Brain microvascular endothelial cell (primary cell): ENCODE measurements at regions not wholly inside any gene's neighbourhood (a gene's known extent, or its start where the extent isn't known, plus 50 kb on each side); places are given as distances from the start of the nearest gene placed in this dataset.

Source experiments
- DNase-seq: peaks from one replicate; pipeline ENCODE4 v3.0.0-alpha.2; 2020
- H3K27ac ChIP-seq: fragments of 250-450 bp; sonication (Bioruptor Pico); 2 replicates; pipeline ENCODE4 v1.5.1; 2020; ENCODE audit warnings: mild to moderate bottlenecking, moderate library complexity
- H3K27me3 ChIP-seq: fragments of 250-450 bp; sonication (Bioruptor Pico); replicated peaks from 2 replicates; pipeline ENCODE4 v1.5.1; 2020; ENCODE audit warnings: mild to moderate bottlenecking
- H3K36me3 ChIP-seq: fragments of 250-450 bp; sonication (Bioruptor Pico); replicated peaks from 2 replicates; pipeline ENCODE4 v1.5.1; 2020; ENCODE audit warnings: mild to moderate bottlenecking
- H3K4me3 ChIP-seq: 2 replicates; pipeline ENCODE4 v1.5.1; 2011; ENCODE audit warnings: low read depth, mild to moderate bottlenecking, control low read depth, low read length, moderate library complexity
- in situ Hi-C: cut with HindIII; loops from 2 replicates; pipeline ENCODE4 v1.10.0; 2017; ENCODE audit warnings: low sequenced_read_pairs, low pct_ligation_motif_present
- TF ChIP-seq, protein P1 (sequence below): IDR thresholded peaks from 2 replicates; pipeline ENCODE4 v1.5.1; 2011; ENCODE audit warnings: low read depth, mild to moderate bottlenecking, moderate library complexity, low read length, control low read depth, inconsistent platforms; ENCODE audit errors: missing control alignments

DNA sequence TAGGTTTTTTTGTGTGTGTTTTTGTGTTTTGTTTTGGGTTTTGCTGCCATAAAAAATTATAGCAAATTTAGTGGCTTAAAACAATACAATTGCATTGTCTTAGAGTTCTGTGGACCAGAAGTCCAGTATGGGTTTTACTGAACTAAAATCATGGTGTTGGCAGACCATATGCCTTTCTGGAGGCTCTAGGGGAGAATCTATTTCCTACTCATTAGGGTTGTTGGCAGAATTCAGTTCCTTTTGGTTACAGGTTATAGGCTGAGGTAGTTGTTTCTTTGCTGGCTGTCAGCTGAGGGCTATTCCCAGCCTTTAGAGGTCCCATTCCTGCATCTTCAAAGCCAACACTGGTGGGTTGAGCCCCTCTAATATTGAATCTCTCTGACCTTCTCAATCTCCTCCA, 181.3 kb downstream of the IBTK start:
- TF ChIP-seq, protein P1, sequence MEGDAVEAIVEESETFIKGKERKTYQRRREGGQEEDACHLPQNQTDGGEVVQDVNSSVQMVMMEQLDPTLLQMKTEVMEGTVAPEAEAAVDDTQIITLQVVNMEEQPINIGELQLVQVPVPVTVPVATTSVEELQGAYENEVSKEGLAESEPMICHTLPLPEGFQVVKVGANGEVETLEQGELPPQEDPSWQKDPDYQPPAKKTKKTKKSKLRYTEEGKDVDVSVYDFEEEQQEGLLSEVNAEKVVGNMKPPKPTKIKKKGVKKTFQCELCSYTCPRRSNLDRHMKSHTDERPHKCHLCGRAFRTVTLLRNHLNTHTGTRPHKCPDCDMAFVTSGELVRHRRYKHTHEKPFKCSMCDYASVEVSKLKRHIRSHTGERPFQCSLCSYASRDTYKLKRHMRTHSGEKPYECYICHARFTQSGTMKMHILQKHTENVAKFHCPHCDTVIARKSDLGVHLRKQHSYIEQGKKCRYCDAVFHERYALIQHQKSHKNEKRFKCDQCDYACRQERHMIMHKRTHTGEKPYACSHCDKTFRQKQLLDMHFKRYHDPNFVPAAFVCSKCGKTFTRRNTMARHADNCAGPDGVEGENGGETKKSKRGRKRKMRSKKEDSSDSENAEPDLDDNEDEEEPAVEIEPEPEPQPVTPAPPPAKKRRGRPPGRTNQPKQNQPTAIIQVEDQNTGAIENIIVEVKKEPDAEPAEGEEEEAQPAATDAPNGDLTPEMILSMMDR: no peak
- no peaks in the 10 kb centered on the region for H3K27me3 ChIP-seq

GRCh38 chr6:82063574-82063973, 184.0 kb downstream of the IBTK start:
- in situ Hi-C loops: no loop called here
- DNase-seq: no peak
- no peaks in the 10 kb centered on the region for H3K36me3 ChIP-seq
- TF ChIP-seq, protein P1: no peak
- H3K27ac ChIP-seq: no peak overlapping the region
- H3K4me3 ChIP-seq: no peak overlapping the region
- no peaks in the 10 kb centered on the region for H3K27me3 ChIP-seq

More for the DNA sequence above, 181.3 kb downstream of the IBTK start:
- H3K36me3 ChIP-seq: no peaks in the 10 kb centered on the region
- no peak overlapping the region for H3K4me3 ChIP-seq
- H3K27ac ChIP-seq: no peak overlapping the region
- in situ Hi-C loops: no loop called here
- no peak for DNase-seq

GRCh38 chr6:82062219-82062618, 185.3 kb downstream of the IBTK start:
- H3K27me3 ChIP-seq: no peaks in the 10 kb centered on the region
- TF ChIP-seq, protein P1: no peak
- in situ Hi-C loops: no loop called here
- H3K36me3 ChIP-seq: no peaks in the 10 kb centered on the region
- no peak overlapping the region for H3K27ac ChIP-seq
- no peak overlapping the region for H3K4me3 ChIP-seq
- no peak for DNase-seq

DNA sequence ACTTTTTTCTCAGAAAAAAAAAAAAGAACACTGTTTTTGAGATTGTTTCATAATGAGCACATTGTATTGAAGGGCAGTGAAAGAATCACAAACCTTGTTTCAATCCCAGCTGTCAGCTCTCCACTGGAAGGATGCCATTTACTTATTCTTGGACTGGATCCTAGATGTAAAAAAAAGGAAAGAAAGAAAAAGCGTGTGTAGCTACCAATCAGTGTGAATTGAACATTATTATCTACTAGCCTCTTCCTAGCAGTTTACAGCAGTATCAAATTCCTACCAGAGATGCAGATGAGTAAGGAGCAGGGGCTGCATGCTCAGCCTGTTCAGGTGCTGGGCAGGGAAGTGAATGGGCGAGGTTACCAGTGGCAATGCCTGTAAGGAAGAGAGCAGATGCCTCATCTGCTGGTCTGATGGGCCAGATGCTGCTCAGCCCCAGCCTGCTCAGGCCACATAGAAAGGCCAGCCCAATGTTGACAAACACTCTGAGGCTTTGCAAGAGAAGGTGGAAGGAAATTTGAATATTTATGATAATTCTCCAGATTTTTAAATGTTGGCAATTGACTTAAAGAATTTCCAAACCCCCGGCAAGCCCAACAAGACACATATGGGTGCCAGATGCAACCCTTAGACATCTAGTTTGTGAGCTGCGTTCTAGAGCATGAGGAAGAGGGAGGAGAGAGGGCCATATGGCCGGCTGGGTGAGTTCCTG, 189.5 kb downstream of the IBTK start:
- peak; percentile 32 for DNase-seq
- H3K27me3 ChIP-seq: no peaks in the 10 kb centered on the region
- no peak overlapping the region for H3K27ac ChIP-seq
- no peak overlapping the region for H3K4me3 ChIP-seq
- in situ Hi-C loops: no loop called here
- TF ChIP-seq, protein P1: no peak
- no peaks in the 10 kb centered on the region for H3K36me3 ChIP-seq

DNA sequence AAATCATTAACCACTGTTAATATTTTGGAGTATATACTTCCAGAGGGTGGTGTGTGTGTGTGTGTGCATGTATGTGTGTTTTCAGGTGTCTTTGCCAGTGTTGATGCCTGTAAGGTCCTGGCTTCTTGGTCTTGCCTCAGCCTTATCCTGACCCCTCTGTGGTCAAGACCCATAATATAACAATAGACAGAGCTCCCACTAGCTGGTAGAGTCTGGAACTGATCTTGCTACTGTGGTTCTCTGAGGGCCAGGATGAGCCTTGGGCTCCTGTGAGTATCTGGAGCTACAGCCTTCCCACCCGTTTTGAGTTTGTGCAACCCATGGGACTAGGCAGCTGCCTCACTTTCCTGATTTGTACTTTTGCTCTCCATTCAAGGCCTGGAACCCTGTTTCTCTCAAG, 191.0 kb downstream of the IBTK start:
- H3K4me3 ChIP-seq: no peak overlapping the region
- no peaks in the 10 kb centered on the region for H3K27me3 ChIP-seq
- H3K27ac ChIP-seq: no peak overlapping the region
- DNase-seq: no peak
- TF ChIP-seq, protein P1: no peak
- in situ Hi-C loops: no loop called here
- no peaks in the 10 kb centered on the region for H3K36me3 ChIP-seq
